Bronchial epithelial cell (primary cell): ENCODE measurements at regions not wholly inside any gene's neighbourhood (a gene's known extent, or its start where the extent isn't known, plus 50 kb on each side); places are given as distances from the start of the nearest gene placed in this dataset.
A peak's percentile ranks its signal among the peaks of the same experiment; 100 is the strongest.

Experiments
- DNase-seq: peaks from one replicate; pipeline ENCODE4 v3.0.0-alpha.2; 2010; ENCODE audit warnings: low read depth
- FAIRE-seq: peaks from 2 replicates; lab custom pipeline; 2011; peaks lifted over from hg19 to GRCh38; lab: Jason Lieb, UNC
- H3K27me3 ChIP-seq: 2 replicates; pipeline ENCODE4 v1.5.1; 2011; ENCODE audit warnings: low read length; ENCODE audit not compliant: control insufficient read depth, insufficient read depth
- H3K36me3 ChIP-seq: 2 replicates; pipeline ENCODE4 v1.5.1; 2011; ENCODE audit warnings: low read length; ENCODE audit not compliant: control insufficient read depth, insufficient read depth
- H3K4me3 ChIP-seq: 2 replicates; pipeline ENCODE4 v1.5.1; 2011; ENCODE audit warnings: mild to moderate bottlenecking, low read depth, low read length, control low read depth
- CTCF ChIP-seq: IDR thresholded peaks from 2 replicates; pipeline ENCODE4 v1.5.1; 2011; ENCODE audit warnings: mild to moderate bottlenecking, moderate library complexity, low read length, control low read depth, inconsistent platforms; ENCODE audit not compliant: insufficient read depth, severe bottlenecking

- no peaks in the 10 kb centered on the region for H3K36me3 ChIP-seq
- no peak overlapping the region for H3K4me3 ChIP-seq
- FAIRE-seq (no peak), DNase-seq (peak; percentile 74)
- no peaks in the 10 kb centered on the region for H3K27me3 ChIP-seq
- TF ChIP-seq CTCF, result no peak
Measured at GRCh38 chr18:73653251-73653650, 494.4 kb downstream of the FBXO15 start.

- no peaks in the 10 kb centered on the region for H3K36me3 ChIP-seq
- DNase-seq (peak; percentile 5), FAIRE-seq (no peak)
- H3K27me3 ChIP-seq, result no peaks in the 10 kb centered on the region
- no peak for TF ChIP-seq CTCF
- no peak overlapping the region for H3K4me3 ChIP-seq
Measured at GRCh38 chr18:73647391-73647790, 500.2 kb downstream of the FBXO15 start.

- Histone ChIP-seq H3K36me3 (no peaks in the 10 kb centered on the region), H3K27me3 (no peaks in the 10 kb centered on the region), H3K4me3 (no peak overlapping the region)
- DNase-seq, result peak; percentile 93
- no peak for FAIRE-seq
- TF ChIP-seq CTCF, result no peak
Measured at GRCh38 chr18:73646772-73647171, 500.9 kb downstream of the FBXO15 start.

GRCh38 chr18:73646196-73646595 lies 501.4 kb downstream of the FBXO15 start:
- Histone ChIP-seq H3K27me3 (no peaks in the 10 kb centered on the region), H3K36me3 (no peaks in the 10 kb centered on the region), H3K4me3 (no peak overlapping the region)
- DNase-seq (peak; percentile 21), FAIRE-seq (peak; percentile 50)
- TF ChIP-seq CTCF, result no peak

- no peaks in the 10 kb centered on the region for H3K27me3 ChIP-seq
- DNase-seq, result peak; percentile 50
- no peaks in the 10 kb centered on the region for H3K36me3 ChIP-seq
- TF ChIP-seq CTCF, result no peak
- no peak for FAIRE-seq
- H3K4me3 ChIP-seq, result no peak overlapping the region
Measured at GRCh38 chr18:73645160-73645715, 502.4 kb downstream of the FBXO15 start.

GRCh38 chr18:73639788-73640187 lies 507.8 kb downstream of the FBXO15 start:
- no peaks in the 10 kb centered on the region for H3K27me3 ChIP-seq
- no peak for TF ChIP-seq CTCF
- no peak for FAIRE-seq
- no peaks in the 10 kb centered on the region for H3K36me3 ChIP-seq
- H3K4me3 ChIP-seq, result no peak overlapping the region
- DNase-seq, result no peak
